Astrocyte of the cerebellum (primary cell): ENCODE measurements at regions not wholly inside any gene's neighbourhood (a gene's known extent, or its start where the extent isn't known, plus 50 kb on each side); places are given as distances from the start of the nearest gene placed in this dataset.

Experiments
- DNase-seq: peaks from one replicate; pipeline ENCODE4 v3.0.0-alpha.2; 2011; ENCODE audit warnings: low read depth
- H3K4me3 ChIP-seq: 2 replicates; pipeline ENCODE4 v1.5.1; 2011; ENCODE audit warnings: mild to moderate bottlenecking, low read depth, low read length, moderate library complexity
- CTCF ChIP-seq: IDR thresholded peaks from 2 replicates; pipeline ENCODE4 v1.5.1; 2012; ENCODE audit warnings: low read length, low read depth, moderate library complexity, mild to moderate bottlenecking; ENCODE audit errors: missing control alignments
- in situ Hi-C: cut with HindIII; loops from 2 replicates; pipeline ENCODE4 v1.10.0; 2017; ENCODE audit warnings: low sequenced_read_pairs

DNA sequence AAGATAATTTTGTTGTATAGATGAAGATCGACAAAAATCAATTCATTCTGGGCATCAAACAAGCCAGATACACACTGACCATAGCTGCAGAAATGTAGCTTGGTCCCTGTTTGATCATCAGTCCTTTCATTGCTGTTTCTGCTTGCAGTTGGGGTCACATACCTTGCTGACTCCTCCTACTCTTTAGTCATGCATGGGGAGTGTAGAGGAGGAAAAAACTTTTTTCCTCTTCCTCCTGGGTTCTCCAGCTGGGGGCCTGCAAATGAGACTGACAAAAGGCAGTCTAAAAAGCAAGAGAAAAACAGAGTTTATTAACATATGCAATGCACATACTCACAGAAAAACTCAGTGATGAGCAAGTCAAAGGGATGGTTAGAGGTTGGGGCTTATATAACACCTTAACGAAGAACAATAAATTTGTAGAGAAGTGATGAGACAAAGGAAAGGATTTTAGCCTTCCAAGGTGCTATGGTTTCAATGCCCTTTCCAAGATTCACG lies 105.8 kb downstream of the QRSL1 start:
- DNase-seq = no peak
- H3K4me3 ChIP-seq = no peak overlapping the region
- in situ Hi-C loops = no loop called here
- no peak for TF ChIP-seq CTCF

GRCh38 chr6:106733386-106733785 lies 104.0 kb downstream of the QRSL1 start:
- in situ Hi-C loops = loop anchor here (5.0 kb wide), 1 partner anchor 49 kb away; no protein-coding TSS in a partner anchor
- DNase-seq = no peak
- H3K4me3 ChIP-seq = no peak overlapping the region
- no peak for TF ChIP-seq CTCF

DNA sequence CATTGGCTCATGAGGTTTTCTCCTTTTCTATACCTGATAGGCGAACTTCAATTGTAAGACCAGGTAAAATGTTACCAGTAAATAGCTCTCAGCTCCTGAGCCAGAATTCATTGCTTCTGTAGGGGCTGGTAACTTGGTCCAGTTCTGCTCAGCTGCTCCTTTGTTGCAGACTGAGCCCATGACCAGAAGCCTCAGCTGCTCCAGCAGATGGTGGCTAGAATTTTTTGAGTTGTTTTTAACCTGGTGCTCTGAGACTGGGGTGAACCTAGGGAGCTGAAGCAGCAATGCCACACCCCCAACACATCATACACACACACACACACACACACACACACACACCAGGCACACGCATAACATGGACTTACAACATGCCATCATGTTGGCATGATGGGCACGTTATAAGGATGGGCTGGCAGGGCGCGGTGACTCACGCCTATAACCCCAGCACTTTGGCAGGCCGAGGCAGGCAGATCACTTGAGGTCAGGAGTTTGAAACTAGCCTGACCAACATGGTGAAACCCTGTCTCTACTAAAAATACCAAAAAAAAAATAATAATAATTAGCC lies 103.1 kb downstream of the QRSL1 start:
- TF ChIP-seq CTCF = no peak
- no peak overlapping the region for H3K4me3 ChIP-seq
- in situ Hi-C loops = loop anchor here (5.0 kb wide), 1 partner anchor 50 kb away; no protein-coding TSS in a partner anchor
- DNase-seq = no peak

- no peak for TF ChIP-seq CTCF
- in situ Hi-C loops = loop anchor here (5.0 kb wide), 1 partner anchor 50 kb away; no protein-coding TSS in a partner anchor
- no peak overlapping the region for H3K4me3 ChIP-seq
- no peak for DNase-seq
These were observed 102.4 kb downstream of the QRSL1 start for GRCh38 chr6:106731843-106732160.

GRCh38 chr6:106731144-106731842 lies 101.9 kb downstream of the QRSL1 start:
- DNase-seq = no peak
- no peak overlapping the region for H3K4me3 ChIP-seq
- TF ChIP-seq CTCF = no peak
- in situ Hi-C loops = loop anchor here (5.0 kb wide), 1 partner anchor 51 kb away; no protein-coding TSS in a partner anchor

GRCh38 chr6:106730718-106731117 lies 101.3 kb downstream of the QRSL1 start:
- in situ Hi-C loops = loop anchor here (5.0 kb wide), 1 partner anchor 52 kb away; no protein-coding TSS in a partner anchor
- TF ChIP-seq CTCF = no peak
- peak; percentile 13 for DNase-seq
- H3K4me3 ChIP-seq = no peak overlapping the region
